NCI-H128 (cell line): ENCODE measurements at regions not wholly inside any gene's neighbourhood (a gene's known extent, or its start where the extent isn't known, plus 50 kb on each side); places are given as distances from the start of the nearest gene placed in this dataset.
"Not testable (repeated sequence)": the region's sequence is repeated elsewhere in the genome, so short reads cannot be mapped to it uniquely, and the experiment has no call there.

Source experiments
- DNase-seq: peaks from one replicate; lab custom pipeline; 2025; ENCODE audit not compliant: unreplicated experiment; lab: John Stamatoyannopoulos, UW

DNA sequence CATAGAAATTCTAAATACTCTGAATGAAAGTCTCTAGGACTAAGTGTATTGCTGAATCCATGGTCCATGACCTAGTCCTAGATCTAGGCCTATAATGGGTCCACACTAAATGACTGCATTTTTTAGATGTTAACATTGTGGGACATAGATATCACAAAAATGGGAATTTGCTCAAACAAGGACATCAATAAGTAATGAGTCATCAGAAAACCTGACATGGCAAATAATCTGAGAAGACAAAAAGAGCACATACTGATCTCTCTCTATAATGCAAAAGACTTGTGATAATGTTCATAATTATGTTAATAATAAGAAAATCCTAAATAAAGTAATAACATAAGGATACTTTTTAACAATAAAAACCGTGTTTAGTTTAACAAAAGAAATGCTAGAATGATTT is 1168.4 kb downstream of the FSCB start:
- no peak for DNase-seq

DNA sequence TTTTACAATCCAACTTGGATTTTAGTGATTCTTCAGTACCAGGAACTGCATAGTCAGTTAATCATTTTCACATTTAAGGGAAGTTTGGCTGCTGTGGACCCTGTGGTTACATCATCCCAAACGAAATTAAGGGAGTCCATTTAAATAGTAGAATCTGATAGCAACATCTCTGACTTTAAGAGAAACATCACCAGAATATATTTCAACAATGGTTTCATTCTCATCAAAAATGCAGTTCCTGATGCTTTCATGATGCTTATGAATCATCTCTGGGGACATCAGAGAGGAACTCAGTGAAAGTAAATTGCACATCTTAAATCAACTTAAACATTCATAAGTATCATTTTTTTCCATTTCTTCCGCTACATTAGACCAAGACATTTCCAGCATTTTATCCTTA is 1170.7 kb downstream of the FSCB start:
- no peak for DNase-seq

DNA sequence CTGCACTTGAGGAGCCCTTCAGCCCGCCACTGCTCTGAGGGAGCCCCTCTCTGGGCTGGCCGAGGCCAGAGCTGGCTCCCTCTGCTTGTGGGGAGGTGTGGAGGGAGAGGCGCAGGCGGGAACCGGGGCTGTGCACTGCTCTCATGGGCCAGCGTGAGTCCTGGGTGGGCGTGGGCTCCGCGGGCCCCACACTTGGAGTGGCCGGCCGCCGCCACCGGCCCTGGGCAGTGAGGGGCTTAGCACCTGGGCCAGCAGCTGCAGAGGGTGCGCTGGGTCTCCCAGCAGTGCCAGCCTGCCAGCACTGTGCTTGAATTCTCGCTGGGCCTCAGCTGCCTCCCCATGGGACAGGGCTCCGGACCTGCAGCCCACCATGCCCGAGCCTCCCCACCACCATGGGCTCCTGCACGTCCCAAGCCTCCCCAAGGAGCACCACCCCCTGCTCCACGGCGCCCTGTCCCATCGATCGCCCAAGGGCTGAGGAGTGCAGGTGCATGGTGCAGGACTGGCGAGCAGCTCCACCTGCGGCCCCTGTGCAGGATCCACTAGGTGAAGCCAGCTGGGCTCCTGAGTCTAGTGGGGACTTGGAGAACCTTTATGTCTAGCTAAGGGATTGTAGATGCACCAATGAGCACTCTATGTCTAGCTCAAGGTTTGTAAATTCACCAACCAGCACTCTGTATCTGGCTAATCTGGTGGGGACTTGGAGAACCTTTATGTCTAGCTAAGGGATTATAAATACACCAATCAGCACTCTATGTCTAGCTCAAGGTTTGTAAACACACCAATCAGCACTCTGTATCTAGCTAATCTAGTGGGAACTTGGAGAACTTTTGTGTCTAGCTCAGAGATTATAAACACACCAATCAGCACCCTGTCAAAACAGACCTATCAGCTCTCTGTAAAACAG is 1180.3 kb downstream of the FSCB start:
- DNase-seq = not testable (repeated sequence)

DNA sequence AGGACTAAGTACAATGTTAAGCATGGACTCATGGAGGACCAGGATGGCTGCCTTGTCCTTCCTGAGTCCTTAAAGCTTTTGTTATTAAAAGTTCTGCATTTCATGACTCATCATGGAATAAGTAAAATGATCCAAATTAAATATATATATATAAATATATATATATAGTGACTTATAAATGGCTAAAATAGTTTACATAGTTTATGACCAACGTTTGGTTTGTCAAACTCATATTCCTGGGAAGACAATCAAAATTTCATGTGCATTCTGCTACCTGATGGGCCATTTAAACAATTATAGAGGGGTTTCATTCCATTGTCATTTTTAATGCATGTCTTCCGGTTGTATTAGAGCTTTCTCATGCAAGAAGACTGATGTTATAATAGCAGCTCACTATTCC is 1190.7 kb downstream of the FSCB start:
- DNase-seq = no peak

DNA sequence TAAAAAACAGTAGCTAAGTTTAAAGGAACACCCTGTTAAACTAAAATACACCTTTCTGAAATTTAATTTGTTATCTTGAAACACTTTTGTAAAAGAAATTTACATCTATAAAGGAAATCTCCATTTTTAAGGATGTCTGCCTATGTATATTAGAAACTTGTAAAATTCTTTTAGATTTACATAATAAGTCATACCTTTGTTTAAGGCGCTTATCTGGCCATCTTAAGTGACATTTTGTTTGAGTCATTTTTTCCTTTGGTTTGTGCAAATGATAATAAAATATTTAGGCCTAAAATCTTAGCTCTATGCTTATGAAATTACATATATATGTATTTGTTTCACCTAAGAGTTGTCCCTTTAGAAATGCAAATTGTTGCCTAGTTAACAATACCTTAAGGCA is 1193.4 kb downstream of the FSCB start:
- DNase-seq = no peak

DNA sequence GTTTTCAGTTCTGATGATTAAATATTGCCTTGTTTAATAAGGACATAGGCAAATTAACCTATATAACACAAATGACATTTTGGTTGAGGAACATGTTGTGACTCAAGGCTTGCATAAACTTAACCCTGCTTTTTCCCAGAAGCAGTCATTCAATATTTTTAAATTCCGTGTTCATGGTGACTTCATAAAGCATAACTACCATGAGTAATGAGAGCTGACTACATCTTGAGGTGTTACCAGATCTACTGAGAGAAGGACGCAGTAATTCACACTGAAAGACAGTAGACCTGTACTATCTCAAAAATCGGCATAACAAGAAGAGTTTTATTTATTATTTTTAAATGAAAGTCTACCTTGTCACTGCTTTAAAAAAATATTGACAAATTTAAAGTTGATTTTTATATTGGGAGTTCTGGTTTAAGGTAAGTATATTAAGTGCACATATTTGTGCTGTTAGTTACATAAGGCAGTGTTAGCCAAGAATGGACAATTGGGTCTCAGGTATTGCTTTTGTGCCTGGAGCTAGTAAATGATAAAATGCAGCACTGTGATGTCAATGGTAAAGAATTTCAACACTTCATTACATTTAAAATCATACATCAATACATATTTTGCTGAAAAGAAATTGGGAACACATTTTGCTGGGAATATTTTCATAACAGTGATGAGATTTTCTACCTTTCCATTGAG is 1198.5 kb downstream of the FSCB start:
- no peak for DNase-seq

DNA sequence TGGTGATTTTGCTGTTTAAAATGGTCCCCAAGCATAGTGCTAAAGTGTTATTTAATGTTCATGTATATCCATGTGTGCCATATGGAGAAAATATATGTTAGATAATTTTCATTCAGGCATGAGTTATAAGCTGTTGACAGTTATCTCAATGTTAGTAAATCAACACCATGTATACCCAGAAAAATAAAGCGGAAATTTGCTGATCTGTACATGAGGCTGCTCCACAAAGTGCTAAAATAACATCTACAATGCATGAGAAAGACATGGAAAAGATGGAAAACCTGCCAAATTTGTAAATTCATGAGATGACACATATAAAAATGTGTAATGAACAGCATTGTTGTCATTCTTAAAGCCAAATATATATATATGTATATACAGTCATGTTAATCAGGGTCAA is 1199.2 kb downstream of the FSCB start:
- DNase-seq = no peak

DNA sequence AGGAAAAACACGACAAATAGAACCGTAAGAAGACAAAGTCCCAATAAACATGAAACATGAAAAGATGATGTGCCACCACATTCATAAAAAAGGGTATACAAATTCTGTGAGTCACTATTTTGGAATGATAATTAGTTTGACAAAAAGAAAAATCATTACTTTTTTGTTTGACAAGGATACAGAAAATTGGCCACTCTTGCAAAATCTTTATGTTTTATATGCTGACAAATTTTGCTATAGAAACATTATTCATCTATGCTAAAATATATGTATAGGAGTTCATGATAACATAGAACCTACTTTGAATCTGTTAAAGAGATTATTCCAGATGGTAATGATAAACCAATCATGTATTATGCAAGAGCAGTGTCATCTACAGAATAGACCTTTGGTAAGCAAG is 1201.0 kb downstream of the FSCB start:
- no peak for DNase-seq

DNA sequence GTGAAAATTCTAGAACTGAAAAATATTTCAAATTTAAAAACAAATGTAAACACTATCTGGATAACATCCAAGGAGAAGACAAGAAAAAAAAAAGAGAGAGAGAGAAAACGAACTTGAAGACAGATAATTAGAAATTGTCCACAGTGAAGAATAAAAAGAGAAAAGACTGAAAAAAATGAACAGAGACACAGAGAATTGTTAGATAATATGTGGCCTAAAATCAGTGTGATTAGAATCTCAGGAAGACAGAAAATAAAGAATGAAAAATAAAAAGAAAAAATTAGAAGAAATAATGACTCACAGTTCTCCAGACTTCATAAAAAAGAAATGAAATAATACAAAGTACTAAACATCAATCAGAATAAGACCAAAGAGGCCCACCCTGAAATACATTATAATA is 1209.3 kb downstream of the FSCB start:
- DNase-seq = no peak

DNA sequence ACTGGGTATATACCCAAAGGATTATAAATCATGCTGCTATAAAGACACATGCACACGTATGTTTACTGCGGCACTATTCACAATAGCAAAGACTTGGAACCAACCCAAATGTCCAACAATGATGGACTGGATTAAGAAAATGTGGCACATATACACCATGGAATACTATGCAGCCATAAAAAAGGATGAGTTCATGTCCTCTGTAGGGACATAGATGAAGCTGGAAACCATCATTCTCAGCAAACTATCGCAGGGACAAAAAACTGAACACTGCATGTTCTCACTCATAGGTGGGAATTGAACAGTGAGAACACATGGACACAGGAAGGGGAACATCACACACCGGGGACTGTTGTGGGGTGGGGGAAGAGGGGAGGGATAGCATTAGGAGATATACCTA is 1211.0 kb downstream of the FSCB start:
- not testable (repeated sequence) for DNase-seq

DNA sequence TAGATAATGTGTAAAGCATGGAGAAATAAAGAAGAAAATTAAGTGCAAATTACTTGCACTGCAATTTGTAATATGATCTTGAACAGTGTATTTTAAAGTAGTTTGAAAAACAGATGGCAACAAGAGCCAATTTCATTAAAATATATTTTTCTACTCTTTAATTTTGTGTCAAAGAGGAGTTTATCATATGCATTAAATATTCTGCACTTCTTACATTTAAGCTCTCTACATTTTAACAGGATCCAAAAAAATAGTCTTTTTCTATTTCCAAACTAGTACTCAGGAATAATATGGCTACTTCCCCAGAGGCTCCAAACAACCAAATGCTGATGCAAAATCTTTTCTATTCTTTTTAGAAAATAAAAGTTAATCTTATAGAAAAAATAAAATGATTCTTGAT is 1221.5 kb downstream of the FSCB start:
- DNase-seq = no peak

DNA sequence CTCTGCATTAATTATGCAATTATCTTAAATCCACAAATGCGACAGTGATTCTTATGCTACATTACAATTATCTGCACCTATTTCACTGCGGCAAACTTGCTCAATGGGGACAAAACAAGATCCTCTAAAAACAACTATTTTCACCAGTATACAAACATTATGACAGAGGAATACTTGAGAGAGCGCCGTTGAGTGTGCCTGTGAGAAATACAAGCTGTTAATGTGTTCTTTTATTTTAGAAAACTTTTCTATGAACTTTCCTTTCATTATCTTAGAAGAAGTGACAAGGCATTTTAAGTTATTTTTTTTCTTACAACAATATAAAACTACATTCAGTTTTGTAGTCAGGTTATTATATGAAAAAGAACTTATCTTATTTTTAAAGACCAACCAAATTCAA is 1247.0 kb downstream of the FSCB start:
- DNase-seq = no peak

DNA sequence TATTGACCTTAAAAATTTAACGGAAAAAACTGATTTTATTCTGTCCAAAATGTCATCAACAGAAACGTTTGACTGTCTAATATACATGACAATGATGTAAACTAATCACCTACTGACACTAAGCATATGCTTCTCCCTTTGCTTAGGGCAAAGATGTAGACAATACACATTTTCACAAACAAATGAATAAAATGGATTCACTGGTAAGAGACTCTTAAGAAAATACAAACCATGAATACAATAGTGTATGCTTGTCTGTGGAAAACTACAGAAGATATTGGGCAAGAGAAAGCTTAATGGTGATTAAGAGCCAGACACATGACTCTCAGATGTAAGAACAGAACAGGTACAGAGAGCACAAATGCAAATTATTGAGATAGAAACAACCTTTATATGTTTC is 1248.7 kb downstream of the FSCB start:
- DNase-seq = no peak

DNA sequence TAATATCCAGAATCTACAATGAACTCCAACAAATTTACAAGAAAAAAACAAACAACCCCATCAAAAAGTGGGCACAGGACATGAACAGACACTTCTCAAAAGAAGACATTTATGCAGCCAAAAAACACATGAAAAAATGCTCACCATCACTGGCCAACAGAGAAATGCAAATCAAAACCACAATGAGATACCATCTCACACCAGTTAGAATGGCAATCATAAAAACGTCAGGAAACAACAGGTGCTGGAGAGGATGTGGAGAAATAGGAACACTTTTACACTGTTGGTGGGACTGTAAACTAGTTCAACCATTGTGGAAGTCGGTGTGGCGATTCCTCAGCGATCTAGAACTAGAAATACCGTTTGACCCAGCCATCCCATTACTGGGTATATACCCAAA is 1250.1 kb downstream of the FSCB start:
- DNase-seq = not testable (repeated sequence)

DNA sequence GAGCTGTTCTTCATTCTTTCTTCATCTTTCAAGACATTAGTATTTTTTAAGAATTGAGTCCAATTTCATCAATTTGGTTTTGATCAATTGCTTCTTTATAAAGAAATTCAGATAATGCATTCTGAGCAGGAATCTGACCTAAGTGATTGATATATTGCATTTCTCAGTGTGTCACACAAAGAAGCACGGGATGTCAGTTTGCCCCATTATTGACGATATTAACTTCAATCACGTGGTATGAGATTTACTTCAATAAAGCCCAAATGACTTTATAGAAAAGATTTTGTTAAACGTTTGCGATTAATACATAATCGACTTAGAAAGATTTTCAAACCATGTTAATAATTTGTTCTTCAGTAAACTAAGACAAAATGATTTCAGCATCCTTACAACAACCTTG is 1254.2 kb downstream of the FSCB start:
- DNase-seq = no peak

DNA sequence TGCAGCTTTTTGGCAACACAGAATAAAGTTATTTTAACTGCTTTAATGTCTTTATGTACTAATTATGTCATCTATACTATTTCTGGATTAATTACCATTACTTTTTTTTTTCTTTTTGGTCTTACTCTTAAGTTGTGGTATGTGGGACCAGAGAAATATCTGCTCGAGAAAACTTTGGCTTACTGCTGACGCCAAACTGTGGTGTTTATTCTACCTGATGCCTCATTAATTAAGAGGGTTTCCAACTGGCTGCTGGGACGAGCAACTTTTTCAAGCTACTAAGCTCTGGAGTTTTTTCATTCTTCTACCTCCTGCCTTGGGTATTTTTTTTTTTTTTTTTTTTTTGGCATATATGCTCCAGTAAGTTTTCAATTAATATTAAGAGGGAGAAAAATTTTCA is 1257.5 kb downstream of the FSCB start:
- no peak for DNase-seq

DNA sequence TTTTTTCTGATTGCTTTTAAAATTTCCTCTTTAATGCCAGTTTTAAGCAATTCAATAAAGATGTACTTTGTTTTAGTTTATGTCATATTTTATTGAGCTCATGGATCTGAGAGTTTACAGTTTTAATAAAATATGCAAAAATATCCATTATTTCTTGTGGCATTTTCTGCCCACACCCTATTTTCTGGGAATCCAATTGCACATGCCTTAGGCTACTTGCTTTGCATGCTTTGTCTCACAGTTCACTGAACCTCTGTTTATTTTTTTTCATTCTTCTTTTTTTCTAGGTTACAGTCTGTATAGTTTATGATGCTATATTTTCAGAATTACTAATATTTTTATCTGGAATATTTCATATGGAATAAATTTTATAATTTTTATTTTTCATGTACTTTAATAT is 1258.0 kb downstream of the FSCB start:
- DNase-seq = no peak

DNA sequence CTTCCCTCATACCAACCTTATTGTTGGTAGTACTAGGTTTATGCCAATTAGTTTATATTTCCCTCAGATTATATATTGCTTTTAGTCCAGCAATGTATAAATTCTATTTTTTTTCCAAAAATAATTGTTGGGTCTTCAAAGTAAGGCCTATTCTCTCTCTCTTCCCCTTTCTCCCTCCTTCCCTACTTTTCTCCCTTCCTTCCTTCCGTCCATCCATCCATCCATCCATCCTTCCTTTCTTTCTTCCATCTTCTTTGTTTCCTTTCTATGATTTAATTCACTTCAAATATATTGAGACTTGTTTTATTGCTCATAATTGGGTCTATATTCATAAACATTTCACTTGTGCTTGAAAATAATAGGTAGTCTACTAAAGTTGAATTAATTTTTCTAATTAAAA is 1259.2 kb downstream of the FSCB start:
- no peak for DNase-seq

DNA sequence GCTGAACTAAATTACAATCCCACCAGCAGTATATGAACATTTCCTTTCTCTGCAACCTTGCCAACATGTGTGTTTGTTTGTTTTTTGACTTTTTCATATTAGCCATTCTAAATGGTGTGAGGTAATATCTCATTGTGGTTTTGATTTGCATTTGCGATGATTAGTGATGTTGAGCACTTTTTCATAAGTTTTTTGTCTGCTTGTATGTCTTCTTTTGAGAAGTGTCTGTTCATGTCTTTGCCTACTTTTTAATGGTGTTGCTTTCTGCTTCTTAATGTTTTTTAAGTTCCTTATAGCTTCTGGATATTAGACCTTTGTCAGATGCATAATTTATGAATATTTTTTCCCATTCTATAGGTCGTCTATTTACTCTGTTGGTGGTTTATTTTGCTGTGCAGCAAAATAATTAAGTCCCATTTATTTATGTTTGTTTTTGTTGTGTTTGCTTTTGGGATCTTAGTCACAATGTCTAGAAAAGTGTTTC is 1262.9 kb downstream of the FSCB start:
- no peak for DNase-seq

DNA sequence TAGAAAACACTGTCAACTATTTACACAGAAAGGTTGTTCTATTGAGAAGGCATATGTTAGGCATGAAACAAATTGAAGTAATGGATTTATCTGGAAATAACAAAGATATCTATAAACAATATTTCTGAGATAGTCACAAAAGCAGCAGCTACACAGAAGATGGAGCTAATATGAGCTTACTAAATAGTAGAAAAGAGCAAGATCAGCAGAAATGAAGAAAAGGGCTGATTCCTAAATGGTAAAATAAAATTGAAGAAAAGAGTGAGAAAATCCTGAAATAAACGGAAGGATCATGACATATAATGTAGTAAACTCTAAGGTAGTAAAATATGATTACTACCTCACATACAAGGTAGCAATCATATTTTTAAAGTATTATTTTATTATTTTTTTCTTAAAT is 1263.9 kb downstream of the FSCB start:
- DNase-seq = no peak

DNA sequence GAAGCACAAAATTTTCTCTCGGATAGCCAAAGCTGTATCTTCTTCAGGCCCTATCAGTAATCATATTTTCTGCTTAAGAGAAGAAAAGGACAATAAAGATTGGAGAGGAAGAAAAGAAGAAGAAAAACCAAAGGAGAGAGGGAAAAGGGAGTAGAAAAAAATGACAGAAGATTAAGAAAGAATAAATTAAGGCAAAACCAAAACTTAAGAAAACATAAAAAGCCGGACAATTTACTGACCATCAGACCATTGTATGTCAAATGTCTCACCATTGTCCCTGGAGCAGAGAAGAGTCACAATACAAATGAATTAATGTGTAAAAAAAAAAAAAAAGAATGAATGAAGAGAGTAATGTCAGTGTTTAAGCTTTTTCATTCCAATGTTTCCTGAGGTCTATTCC is 1274.8 kb downstream of the FSCB start:
- no peak for DNase-seq

DNA sequence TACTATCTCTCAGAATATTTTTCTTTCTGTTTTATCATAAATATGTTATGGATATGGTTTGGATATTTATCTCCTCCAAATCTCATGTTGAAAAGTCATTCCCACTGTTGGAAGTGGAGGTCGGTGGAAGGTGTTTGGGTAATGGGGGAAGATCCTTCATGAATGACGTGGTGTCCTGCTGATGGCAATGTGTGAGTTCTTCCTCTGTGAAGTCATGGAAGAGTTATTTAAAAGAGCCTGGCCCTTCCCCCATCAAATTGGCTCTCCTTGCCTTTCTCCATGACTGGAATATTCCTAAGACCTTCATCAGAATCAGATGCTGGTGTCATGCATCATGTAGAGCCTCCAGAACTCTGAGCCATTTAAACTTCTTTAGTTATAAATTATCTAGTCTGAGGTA is 1291.6 kb downstream of the FSCB start:
- DNase-seq = no peak
